Activated CD8-positive, alpha-beta memory T cell treated with anti-CD3 and anti-CD28 coated beads, Interleukin-2, amount 50 U/mL, for 4 hours (primary cell): ENCODE measurements at regions not wholly inside any gene's neighbourhood (a gene's known extent, or its start where the extent isn't known, plus 50 kb on each side); places are given as distances from the start of the nearest gene placed in this dataset.

Source experiments
- DNase-seq: peaks from one replicate; pipeline ENCODE4 v3.0.0-alpha.2; 2020

GRCh38 chr18:45447355-45448265 lies 167.7 kb upstream of the SLC14A2 start:
- DNase-seq, result no peak

- no peak for DNase-seq
Observed at GRCh38 chr18:45448871-45449270, 166.4 kb upstream of the SLC14A2 start.

GRCh38 chr18:45449418-45450227 lies 165.7 kb upstream of the SLC14A2 start:
- no peak for DNase-seq

- no peak for DNase-seq
Observed at GRCh38 chr18:45456090-45457021, 158.9 kb upstream of the SLC14A2 start.

- no peak for DNase-seq
Observed at GRCh38 chr18:45458033-45458432, 157.2 kb upstream of the SLC14A2 start.

GRCh38 chr18:45462179-45462578 lies 153.1 kb upstream of the SLC14A2 start:
- no peak for DNase-seq

- DNase-seq, result no peak
Observed at GRCh38 chr18:45463451-45463850, 151.8 kb upstream of the SLC14A2 start.

- no peak for DNase-seq
Observed at GRCh38 chr18:45464619-45465018, 150.7 kb upstream of the SLC14A2 start.

- DNase-seq, result no peak
Observed at GRCh38 chr18:45467293-45467692, 148.0 kb upstream of the SLC14A2 start.

- DNase-seq, result no peak
Observed at GRCh38 chr18:45467945-45468344, 147.3 kb upstream of the SLC14A2 start.

GRCh38 chr18:45478889-45479288 lies 136.4 kb upstream of the SLC14A2 start:
- no peak for DNase-seq

- no peak for DNase-seq
Observed at GRCh38 chr18:45480219-45481015, 134.9 kb upstream of the SLC14A2 start.

- no peak for DNase-seq
Observed at GRCh38 chr18:45481821-45482220, 133.5 kb upstream of the SLC14A2 start.

GRCh38 chr18:45482286-45482685 lies 133.0 kb upstream of the SLC14A2 start:
- no peak for DNase-seq

GRCh38 chr18:45487581-45487980 lies 127.7 kb upstream of the SLC14A2 start:
- no peak for DNase-seq

GRCh38 chr18:45488645-45489044 lies 126.6 kb upstream of the SLC14A2 start:
- no peak for DNase-seq

GRCh38 chr18:45493830-45494229 lies 121.4 kb upstream of the SLC14A2 start:
- no peak for DNase-seq

- DNase-seq, result no peak
Observed at GRCh38 chr18:45494811-45495210, 120.5 kb upstream of the SLC14A2 start.

- no peak for DNase-seq
Observed at GRCh38 chr18:45496741-45497140, 118.5 kb upstream of the SLC14A2 start.

GRCh38 chr18:45497595-45498286 lies 117.5 kb upstream of the SLC14A2 start:
- DNase-seq, result no peak

- DNase-seq, result no peak
Observed at GRCh38 chr18:45498287-45498658, 117.0 kb upstream of the SLC14A2 start.
